Mesenchymal stem cell (in vitro differentiated cells and primary cell): ENCODE measurements at regions not wholly inside any gene's neighbourhood (a gene's known extent, or its start where the extent isn't known, plus 50 kb on each side); places are given as distances from the start of the nearest gene placed in this dataset.

Source experiments
- DNase-seq: peaks from one replicate; pipeline ENCODE4 v3.0.0-alpha.2; 2013
- H2AFZ ChIP-seq: one replicate; pipeline ENCODE4 v1.6.1; 2013; ENCODE audit warnings: low read depth, mild to moderate bottlenecking, control low read depth, inconsistent platforms, low read length, moderate library complexity
- H2AK5ac ChIP-seq: 2 replicates; pipeline ENCODE4 v1.6.1; 2013; ENCODE audit warnings: low read length, moderate library complexity, mild to moderate bottlenecking, inconsistent platforms; ENCODE audit not compliant: severe bottlenecking
- H2BK120ac ChIP-seq: one replicate; pipeline ENCODE4 v1.6.1; 2013; ENCODE audit warnings: low read depth, mild to moderate bottlenecking, inconsistent platforms, low read length, moderate library complexity
- H2BK12ac ChIP-seq, 2 experiments: one replicate each; pipeline ENCODE4 v1.6.1; 2013; ENCODE audit warnings: inconsistent platforms in 2 of 2, low read length in 2 of 2, mild to moderate bottlenecking in 2 of 2, moderate library complexity in 2 of 2, control low read depth in 1 of 2
- H2BK15ac ChIP-seq: one replicate; pipeline ENCODE4 v1.6.1; 2013; ENCODE audit warnings: mild to moderate bottlenecking, low read depth, inconsistent platforms; ENCODE audit not compliant: poor library complexity, severe bottlenecking
- H2BK5ac ChIP-seq: 2 replicates; pipeline ENCODE4 v1.6.1; 2013; ENCODE audit warnings: low read depth, mild to moderate bottlenecking, low read length, control low read depth, inconsistent platforms; ENCODE audit not compliant: poor library complexity, severe bottlenecking
- H3K14ac ChIP-seq, 2 experiments: one replicate each; pipeline ENCODE4 v1.6.1; 2013; ENCODE audit warnings: inconsistent platforms in 2 of 2, low read length in 2 of 2, control low read depth in 1 of 2, mild to moderate bottlenecking in 1 of 2, moderate library complexity in 1 of 2
- H3K18ac ChIP-seq, 2 experiments: one replicate each; pipeline ENCODE4 v1.6.1; 2013; ENCODE audit warnings: inconsistent platforms in 2 of 2, low read length in 2 of 2, control low read depth in 1 of 2, low read depth in 1 of 2, mild to moderate bottlenecking in 1 of 2
- H3K23ac ChIP-seq, 2 experiments: one replicate each; pipeline ENCODE4 v1.6.1; 2013; ENCODE audit warnings: inconsistent platforms in 2 of 2, low read length in 2 of 2, mild to moderate bottlenecking in 2 of 2, moderate library complexity in 2 of 2, control low read depth in 1 of 2
- H3K27ac ChIP-seq: 2 replicates; pipeline ENCODE4 v1.5.1; 2013; ENCODE audit warnings: mild to moderate bottlenecking, moderate library complexity, low read length, control low read depth, inconsistent platforms; ENCODE audit not compliant: poor library complexity, severe bottlenecking
- H3K27me3 ChIP-seq, 2 experiments: 2 replicates each; pipeline versions ENCODE4 v1.6.1 to v1.7.0; 2013; ENCODE audit warnings: low read length in 2 of 2, mild to moderate bottlenecking in 2 of 2, moderate library complexity in 2 of 2, control low read depth in 1 of 2, inconsistent platforms in 1 of 2; ENCODE audit not compliant: control insufficient read depth in 1 of 2, insufficient read depth in 1 of 2
- H3K36me3 ChIP-seq, 2 experiments: 2 replicates each; pipeline versions ENCODE4 v1.6.1 to v1.7.0; 2013; ENCODE audit warnings: low read length in 2 of 2, control low read depth in 1 of 2, inconsistent platforms in 1 of 2, low read depth in 1 of 2, mild to moderate bottlenecking in 1 of 2; ENCODE audit not compliant: insufficient read depth in 2 of 2, control insufficient read depth in 1 of 2
- H3K4ac ChIP-seq, 2 experiments: one replicate each; pipeline ENCODE4 v1.6.1; 2013; ENCODE audit warnings: inconsistent platforms in 2 of 2, low read length in 2 of 2, mild to moderate bottlenecking in 2 of 2, moderate library complexity in 2 of 2, control low read depth in 1 of 2, low read depth in 1 of 2
- H3K4me1 ChIP-seq: 2 replicates; pipeline ENCODE4 v1.6.1; 2013; ENCODE audit warnings: low read depth, low read length, control low read depth; ENCODE audit not compliant: control insufficient read depth, insufficient read depth
- H3K4me2 ChIP-seq: 2 replicates; pipeline ENCODE4 v1.6.1; 2013; ENCODE audit warnings: low read length, mild to moderate bottlenecking, inconsistent platforms; ENCODE audit not compliant: poor library complexity, severe bottlenecking
- H3K4me3 ChIP-seq, 2 experiments: 2 replicates each; pipeline versions ENCODE4 v1.5.1 to v1.7.0; 2013; ENCODE audit warnings: low read length in 2 of 2, mild to moderate bottlenecking in 2 of 2, control low read depth in 1 of 2, low read depth in 1 of 2; ENCODE audit not compliant: insufficient read depth in 1 of 2
- H3K79me1 ChIP-seq: replicated peaks from 2 replicates; pipeline ENCODE4 v1.6.1; 2013; ENCODE audit warnings: mild to moderate bottlenecking, control low read depth, low read length, inconsistent platforms; ENCODE audit not compliant: poor library complexity, severe bottlenecking
- H3K9ac ChIP-seq: 2 replicates; pipeline ENCODE4 v1.7.0; 2013; ENCODE audit warnings: mild to moderate bottlenecking, low read length, moderate library complexity
- H3K9me3 ChIP-seq: 2 replicates; pipeline ENCODE4 v1.7.0; 2013; ENCODE audit warnings: mild to moderate bottlenecking, low read length; ENCODE audit not compliant: control insufficient read depth
- H4K8ac ChIP-seq: one replicate; pipeline ENCODE4 v1.6.1; 2013; ENCODE audit warnings: inconsistent platforms, mild to moderate bottlenecking, low read length, moderate library complexity
- H4K91ac ChIP-seq: one replicate; pipeline ENCODE4 v1.6.1; 2013; ENCODE audit warnings: mild to moderate bottlenecking, low read length, inconsistent platforms
- WGBS: methylation state at CpG from one replicate; pipeline ENCODE4 v1.1.7; 2013; ENCODE audit warnings: mixed read lengths; 5-methylcytosine and 5-hydroxymethylcytosine counted together

GRCh38 chr22:49595465-49596078 lies 232.1 kb downstream of the BRD1 start:
- no peak overlapping the region for H2AFZ ChIP-seq
- no peak overlapping the region for H2AK5ac ChIP-seq
- H3K9ac ChIP-seq = no peak overlapping the region
- H3K23ac ChIP-seq = no peak overlapping the region
- no peak overlapping the region for H2BK12ac ChIP-seq
- no peak overlapping the region for H3K27ac ChIP-seq
- no peak overlapping the region for H3K4me2 ChIP-seq
- no peak overlapping the region for H3K14ac ChIP-seq
- H3K4ac ChIP-seq = no peak overlapping the region
- no peaks in the 10 kb centered on the region for H3K79me1 ChIP-seq
- DNase-seq = no peak
- H2BK5ac ChIP-seq = no peak overlapping the region
- H3K4me3 ChIP-seq = no peak overlapping the region
- no peaks in the 10 kb centered on the region for H3K36me3 ChIP-seq
- H2BK15ac ChIP-seq = no peak overlapping the region
- H4K8ac ChIP-seq = no peak overlapping the region
- no peaks in the 10 kb centered on the region for H3K27me3 ChIP-seq
- WGBS = 82% methylated on average over 6 of the region's 6 CpGs
- H3K18ac ChIP-seq = no peak overlapping the region
- no peaks in the 10 kb centered on the region for H3K4me1 ChIP-seq
- peaks cover 23% of the 10 kb centered on the region for H3K9me3 ChIP-seq
- peak overlapping the region; percentile 53 for H4K91ac ChIP-seq
- no peak overlapping the region for H2BK120ac ChIP-seq

- WGBS = 52% methylated on average over 6 of the region's 6 CpGs
- Histone ChIP-seq H3K23ac (no peak overlapping the region), H2AK5ac (no peak overlapping the region)
Observed at GRCh38 chr22:49594078-49594477, 233.6 kb downstream of the BRD1 start.

GRCh38 chr22:49593509-49593908 lies 234.2 kb downstream of the BRD1 start:
- H3K4me3 ChIP-seq = no peak overlapping the region
- no peak overlapping the region for H3K4ac ChIP-seq
- H2BK120ac ChIP-seq = no peak overlapping the region
- H3K4me2 ChIP-seq = no peak overlapping the region
- no peak overlapping the region for H3K9ac ChIP-seq
- H3K36me3 ChIP-seq = no peaks in the 10 kb centered on the region
- H3K4me1 ChIP-seq = no peaks in the 10 kb centered on the region
- H3K79me1 ChIP-seq = no peaks in the 10 kb centered on the region
- no peak overlapping the region for H2BK15ac ChIP-seq
- H4K8ac ChIP-seq = no peak overlapping the region
- no peak overlapping the region for H2BK5ac ChIP-seq
- H2AK5ac ChIP-seq = no peak overlapping the region
- H2AFZ ChIP-seq = no peak overlapping the region
- H4K91ac ChIP-seq = no peak overlapping the region
- peaks cover 23% of the 10 kb centered on the region for H3K9me3 ChIP-seq
- no peak overlapping the region for H2BK12ac ChIP-seq
- H3K23ac ChIP-seq = no peak overlapping the region
- no peaks in the 10 kb centered on the region for H3K27me3 ChIP-seq
- no peak overlapping the region for H3K27ac ChIP-seq
- 64% methylated on average over 7 of the region's 7 CpGs for WGBS
- no peak overlapping the region for H3K14ac ChIP-seq
- no peak for DNase-seq
- no peak overlapping the region for H3K18ac ChIP-seq

More at GRCh38 chr22:49594078-49594477, 233.6 kb downstream of the BRD1 start:
- Histone ChIP-seq H2AFZ (no peak overlapping the region), H3K36me3 (no peaks in the 10 kb centered on the region), H3K18ac (no peak overlapping the region), H3K14ac (no peak overlapping the region), H3K4me3 (no peak overlapping the region), H3K4me2 (no peak overlapping the region), H3K4ac (no peak overlapping the region), H3K9me3 (peaks cover 23% of the 10 kb centered on the region), H2BK12ac (no peak overlapping the region), H4K8ac (no peak overlapping the region), H2BK5ac (no peak overlapping the region), H2BK120ac (no peak overlapping the region), H4K91ac (no peak overlapping the region), H3K4me1 (no peaks in the 10 kb centered on the region), H3K9ac (no peak overlapping the region), H2BK15ac (no peak overlapping the region), H3K79me1 (no peaks in the 10 kb centered on the region), H3K27ac (no peak overlapping the region), H3K27me3 (no peaks in the 10 kb centered on the region)
- DNase-seq = no peak

GRCh38 chr22:49592780-49593501 lies 234.7 kb downstream of the BRD1 start:
- WGBS = 58% methylated on average over 12 of the region's 12 CpGs
- no peaks in the 10 kb centered on the region for H3K79me1 ChIP-seq
- DNase-seq = no peak
- H3K27ac ChIP-seq = no peak overlapping the region
- no peaks in the 10 kb centered on the region for H3K4me1 ChIP-seq
- no peak overlapping the region for H3K4me2 ChIP-seq
- H3K27me3 ChIP-seq = no peaks in the 10 kb centered on the region
- H3K14ac ChIP-seq = no peak overlapping the region
- no peak overlapping the region for H2BK12ac ChIP-seq
- H2BK120ac ChIP-seq = no peak overlapping the region
- H3K36me3 ChIP-seq = no peaks in the 10 kb centered on the region
- H3K23ac ChIP-seq = no peak overlapping the region
- H2AK5ac ChIP-seq = no peak overlapping the region
- peaks cover 21% of the 10 kb centered on the region for H3K9me3 ChIP-seq
- no peak overlapping the region for H3K9ac ChIP-seq
- no peak overlapping the region for H2BK15ac ChIP-seq
- H3K18ac ChIP-seq = no peak overlapping the region
- no peak overlapping the region for H4K91ac ChIP-seq
- no peak overlapping the region for H2AFZ ChIP-seq
- H3K4me3 ChIP-seq = no peak overlapping the region
- no peak overlapping the region for H4K8ac ChIP-seq
- H3K4ac ChIP-seq = no peak overlapping the region
- H2BK5ac ChIP-seq = no peak overlapping the region
